Uterus (tissue), 2 donors: ENCODE measurements at regions not wholly inside any gene's neighbourhood (a gene's known extent, or its start where the extent isn't known, plus 50 kb on each side); places are given as distances from the start of the nearest gene placed in this dataset.

ENCODE experiments used
- CTCF ChIP-seq, 4 experiments: fragments of 200-600 bp in 2 of 4; fragments of 450-650 bp in 2 of 4; sonication (generic) in 2 of 4; IDR thresholded peaks; one replicate each; pipeline ENCODE4 v1.5.1; 2016 to 2019; ENCODE audit warnings: antibody characterized with exemption in 4 of 4, mild to moderate bottlenecking in 2 of 4, moderate library complexity in 1 of 4
- POLR2A ChIP-seq, 2 donors: fragments of 450-650 bp; IDR thresholded peaks; one replicate each; pipeline ENCODE4 v1.6.1; 2016; ENCODE audit warnings: antibody characterized with exemption in 2 of 2, mild to moderate bottlenecking in 1 of 2, moderate library complexity in 1 of 2

GRCh38 chr17:10931133-10931532 is 93.2 kb upstream of the PIRT start:
- TF ChIP-seq CTCF (IDR thresholded peaks at IDR 0.05) (no peak), POLR2A (IDR thresholded peaks at IDR 0.05) (no peak)
